Left lung (tissue), 4 donors: ENCODE measurements at regions not wholly inside any gene's neighbourhood (a gene's known extent, or its start where the extent isn't known, plus 50 kb on each side); places are given as distances from the start of the nearest gene placed in this dataset.

Experiments
- ATAC-seq: fragments of 200-7000 bp; cut with Tn5 transposase; one replicate; pipeline ENCODE4 v1.9.1; 2020; ENCODE audit warnings: moderate library complexity
- DNase-seq, 4 donors: peaks; one replicate each; pipeline ENCODE4 v3.0.0-alpha.2; 2013 to 2020
- H3K27ac ChIP-seq, 2 donors: fragments of 200-600 bp; sonication (generic) in 1 of 2; one replicate each; pipeline versions ENCODE4 v1.5.0 to v1.8.0; 2020 to 2021
- H3K27me3 ChIP-seq, 2 donors: fragments of 200-600 bp; sonication (generic) in 1 of 2; one replicate each; pipeline versions ENCODE4 v1.5.0 to v1.8.0; 2020 to 2021
- H3K36me3 ChIP-seq, 2 donors: fragments of 200-600 bp; sonication (generic) in 1 of 2; one replicate each; pipeline versions ENCODE4 v1.5.0 to v1.8.0; 2020 to 2021
- H3K4me1 ChIP-seq, 2 donors: fragments of 200-600 bp; one replicate each; pipeline ENCODE4 v1.8.0; 2021
- H3K4me3 ChIP-seq, 2 donors: fragments of 200-600 bp; sonication (generic) in 1 of 2; one replicate each; pipeline versions ENCODE4 v1.5.0 to v1.8.0; 2020 to 2021; ENCODE audit warnings: mild to moderate bottlenecking in 1 of 2
- H3K9me3 ChIP-seq, 2 donors: fragments of 200-600 bp; sonication (generic) in 1 of 2; one replicate each; pipeline versions ENCODE4 v1.5.0 to v1.8.0; 2020 to 2021
- CTCF ChIP-seq, 2 donors: fragments of 200-600 bp; sonication (generic) in 1 of 2; IDR thresholded peaks; one replicate each; pipeline versions ENCODE4 v1.5.0 to v1.8.0; 2021; ENCODE audit warnings: antibody characterized with exemption in 2 of 2
- intact Hi-C, 2 donors: fragments of 100-400 bp; cut with DNase I; formaldehyde crosslinking; loops; one replicate each; pipeline versions ENCODE4 v1.11.2 to v1.14.2; 2022
- donor health status: DM: no; HTN: yes; CAD: no.
- donor health status: DM: no; HTN: no; CAD: no.

GRCh38 chr3:8298021-8298954 lies 203.3 kb upstream of the LMCD1 start:
- intact Hi-C loops = no loop called here
- H3K36me3 ChIP-seq = no peaks in the 10 kb centered on the region
- H3K9me3 ChIP-seq = no peaks in the 10 kb centered on the region
- no peak overlapping the region for H3K27ac ChIP-seq
- ATAC-seq = no peak
- no peaks in the 10 kb centered on the region for H3K27me3 ChIP-seq
- no peak for DNase-seq
- no peak for TF ChIP-seq CTCF (IDR thresholded peaks at IDR 0.05)
- no peak overlapping the region for H3K4me3 ChIP-seq
- H3K4me1 ChIP-seq = no peaks in the 10 kb centered on the region

- H3K27me3 ChIP-seq = no peaks in the 10 kb centered on the region
- DNase-seq (peak in 2 of 4 donors; percentile 50 to 76), ATAC-seq (peak; percentile 70)
- TF ChIP-seq CTCF (IDR thresholded peaks at IDR 0.05) = peak; percentile 58 to 79
- no peak overlapping the region for H3K4me3 ChIP-seq
- H3K36me3 ChIP-seq = no peaks in the 10 kb centered on the region
- no peaks in the 10 kb centered on the region for H3K4me1 ChIP-seq
- H3K27ac ChIP-seq = no peak overlapping the region
- H3K9me3 ChIP-seq = no peaks in the 10 kb centered on the region
- intact Hi-C loops = no loop called here
Measured at GRCh38 chr3:8301977-8302735, 199.5 kb upstream of the LMCD1 start.

- ATAC-seq = no peak
- intact Hi-C loops = no loop called here
- TF ChIP-seq CTCF (IDR thresholded peaks at IDR 0.05) = no peak
Measured at GRCh38 chr3:8303466-8303865, 198.2 kb upstream of the LMCD1 start.

GRCh38 chr3:8305371-8305770 lies 196.3 kb upstream of the LMCD1 start:
- H3K36me3 ChIP-seq = no peaks in the 10 kb centered on the region
- intact Hi-C loops = no loop called here
- H3K27ac ChIP-seq = no peak overlapping the region
- H3K9me3 ChIP-seq = peaks cover 0 to 6% of the 10 kb centered on the region in 2 donors
- DNase-seq = no peak
- H3K27me3 ChIP-seq = no peaks in the 10 kb centered on the region
- TF ChIP-seq CTCF (IDR thresholded peaks at IDR 0.05) = no peak
- H3K4me1 ChIP-seq = no peaks in the 10 kb centered on the region
- no peak overlapping the region for H3K4me3 ChIP-seq
- ATAC-seq = no peak

More at GRCh38 chr3:8303466-8303865, 198.2 kb upstream of the LMCD1 start:
- Histone ChIP-seq H3K9me3 (peaks cover 0 to 6% of the 10 kb centered on the region in 2 donors), H3K36me3 (no peaks in the 10 kb centered on the region), H3K4me1 (no peaks in the 10 kb centered on the region), H3K27me3 (no peaks in the 10 kb centered on the region), H3K4me3 (no peak overlapping the region), H3K27ac (no peak overlapping the region)
- DNase-seq = no peak

GRCh38 chr3:8307545-8308110 lies 194.0 kb upstream of the LMCD1 start:
- Histone ChIP-seq H3K27ac (no peak overlapping the region), H3K27me3 (no peaks in the 10 kb centered on the region), H3K4me3 (no peak overlapping the region), H3K36me3 (no peaks in the 10 kb centered on the region), H3K4me1 (no peaks in the 10 kb centered on the region), H3K9me3 (peaks cover 0 to 6% of the 10 kb centered on the region in 2 donors)
- no peak for DNase-seq
- TF ChIP-seq CTCF (IDR thresholded peaks at IDR 0.05) = no peak
- intact Hi-C loops = no loop called here
- ATAC-seq = no peak
